SK-N-SH (cell line): ENCODE measurements at regions not wholly inside any gene's neighbourhood (a gene's known extent, or its start where the extent isn't known, plus 50 kb on each side); places are given as distances from the start of the nearest gene placed in this dataset.

Experiments used
- CTCF ChIA-PET: fragments of 300-600, 350-600 bp; formaldehyde crosslinking; extraction: SDS; loops from one replicate; lab custom pipeline; 2021; lab: Yijun Ruan, JAX
- POLR2A ChIA-PET: fragments of 350-600 bp; sonication (Branson Sonifier 250); formaldehyde crosslinking; extraction: SDS; loops from one replicate; lab custom pipeline; 2020; ENCODE audit warnings: antibody characterized with exemption, inconsistent platforms; lab: Yijun Ruan, JAX
- DNase-seq: peaks from one replicate; pipeline ENCODE4 v3.0.0; 2012
- H2AFZ ChIP-seq: fragments of 200-600 bp; sonication (generic); 2 replicates; pipeline ENCODE4 v1.8.1; 2016; ENCODE audit warnings: antibody characterized with exemption, mild to moderate bottlenecking, low read depth
- H3F3A ChIP-seq: fragments of 200-600 bp; sonication (generic); replicated peaks from 2 replicates; pipeline ENCODE3; 2016; ENCODE audit warnings: antibody characterized with exemption, mild to moderate bottlenecking; ENCODE audit not compliant: insufficient read depth
- H3K27ac ChIP-seq, 2 experiments: fragments of 200-500 bp in 1 of 2; fragments of 200-600 bp in 1 of 2; sonication (Bioruptor generic) in 1 of 2; sonication (generic), shearing (Covaris generic) in 1 of 2; 2 replicates each; pipeline versions ENCODE4 v1.5.1 to v1.6.1; 2014 to 2016; ENCODE audit warnings: low read depth in 2 of 2, inconsistent platforms in 1 of 2, low read length in 1 of 2, mild to moderate bottlenecking in 1 of 2, mixed read lengths in 1 of 2
- H3K27me3 ChIP-seq: fragments of 200-600 bp; sonication (generic), shearing (Covaris generic); 2 replicates; pipeline ENCODE4 v1.6.1; 2016; ENCODE audit warnings: mixed run types; ENCODE audit not compliant: insufficient read depth
- H3K36me3 ChIP-seq, 2 experiments: fragments of 200-500 bp in 1 of 2; fragments of 200-600 bp in 1 of 2; sonication (Bioruptor generic) in 1 of 2; sonication (generic) in 1 of 2; replicated peaks in 1 of 2; 2 replicates each; pipeline versions ENCODE3 to v1.5.1; 2014 to 2016; ENCODE audit warnings: low read length in 1 of 2, mild to moderate bottlenecking in 1 of 2; ENCODE audit not compliant: insufficient read depth in 2 of 2, control insufficient read depth in 1 of 2
- H3K4me1 ChIP-seq, 2 experiments: fragments of 200-500 bp in 1 of 2; fragments of 200-600 bp in 1 of 2; sonication (Bioruptor generic) in 1 of 2; sonication (generic), shearing (Covaris generic) in 1 of 2; 2 replicates each; pipeline versions ENCODE4 v1.5.1 to v1.6.1; 2014 to 2016; ENCODE audit warnings: low read depth in 1 of 2, low read length in 1 of 2, mixed run types in 1 of 2; ENCODE audit not compliant: insufficient read depth in 2 of 2, control insufficient read depth in 1 of 2
- H3K4me2 ChIP-seq: fragments of 200-600 bp; sonication (generic), shearing (Covaris generic); 2 replicates; pipeline ENCODE4 v1.6.1; 2017; ENCODE audit warnings: mixed run types
- H3K4me3 ChIP-seq, 2 experiments: fragments of 200-500 bp in 1 of 2; fragments of 200-600 bp in 1 of 2; sonication (Bioruptor generic) in 1 of 2; sonication (generic), shearing (Covaris generic) in 1 of 2; 2 replicates each; pipeline versions ENCODE4 v1.5.1 to v1.8.1; 2014 to 2016; ENCODE audit warnings: low read depth in 2 of 2, inconsistent platforms in 1 of 2, low read length in 1 of 2, mild to moderate bottlenecking in 1 of 2, mixed read lengths in 1 of 2, moderate library complexity in 1 of 2
- H3K79me2 ChIP-seq: fragments of 200-600 bp; sonication (generic); 2 replicates; pipeline ENCODE4 v1.8.1; 2017; ENCODE audit warnings: mild to moderate bottlenecking; ENCODE audit not compliant: insufficient read depth
- H3K9ac ChIP-seq: fragments of 200-600 bp; sonication (generic); 2 replicates; pipeline ENCODE4 v1.6.1; 2017; ENCODE audit warnings: mixed run types
- H3K9me2 ChIP-seq: fragments of 200-600 bp; sonication (generic); 2 replicates; pipeline ENCODE4 v1.6.1; 2017; ENCODE audit warnings: mixed run types
- H3K9me3 ChIP-seq: fragments of 200-600 bp; sonication (generic); 2 replicates; pipeline ENCODE4 v1.6.1; 2017; ENCODE audit warnings: mixed run types, mild to moderate bottlenecking, moderate library complexity
- H4K20me1 ChIP-seq: fragments of 200-600 bp; sonication (generic); 2 replicates; pipeline ENCODE4 v1.6.1; 2017; ENCODE audit warnings: mild to moderate bottlenecking, mixed run types; ENCODE audit not compliant: insufficient read depth
- CHD2 ChIP-seq: fragments of 150-350 bp; IDR thresholded peaks from 2 replicates; pipeline ENCODE4 v1.6.1; 2018; ENCODE audit warnings: low read length; ENCODE audit not compliant: partially characterized antibody
- ELF1 ChIP-seq: IDR thresholded peaks from 2 replicates; pipeline ENCODE4 v1.4.0; 2012
- FOSL2 ChIP-seq: IDR thresholded peaks from 2 replicates; pipeline ENCODE4 v1.4.0; 2012; ENCODE audit warnings: low read depth, mild to moderate bottlenecking, moderate library complexity, borderline replicate concordance
- FOXJ3 ChIP-seq: sonication (generic); formaldehyde crosslinking; IDR thresholded peaks from 2 replicates; pipeline ENCODE4 v1.5.1; 2020; ENCODE audit warnings: mild to moderate bottlenecking, missing genetic modification reagents
- FOXM1 ChIP-seq: IDR thresholded peaks from 2 replicates; pipeline ENCODE4 v1.4.0; 2012; ENCODE audit warnings: low read depth, mild to moderate bottlenecking
- GATA2 ChIP-seq: sonication (generic); formaldehyde crosslinking; IDR thresholded peaks from 2 replicates; pipeline ENCODE4 v1.5.0; 2020; ENCODE audit warnings: mild to moderate bottlenecking, missing genetic modification reagents
- JUND ChIP-seq: IDR thresholded peaks from 2 replicates; pipeline ENCODE4 v1.4.0; 2012
- MEF2A ChIP-seq: IDR thresholded peaks from 2 replicates; pipeline ENCODE4 v1.4.0; 2012; ENCODE audit warnings: low read depth, borderline replicate concordance
- NFIC ChIP-seq: IDR thresholded peaks from 2 replicates; pipeline ENCODE4 v1.4.0; 2012; ENCODE audit warnings: borderline replicate concordance
- POLR2AphosphoS5 ChIP-seq: IDR thresholded peaks from 2 replicates; pipeline ENCODE4 v1.6.1; 2012; ENCODE audit warnings: low read depth, low read length
- RAD21 ChIP-seq: IDR thresholded peaks from 2 replicates; pipeline ENCODE4 v1.6.1; 2012; ENCODE audit warnings: mild to moderate bottlenecking, low read length
- RFX5 ChIP-seq: IDR thresholded peaks from 2 replicates; pipeline ENCODE4 v1.6.1; 2012; ENCODE audit warnings: mild to moderate bottlenecking, improper control_type of control experiment, low read length
- RXRA ChIP-seq: IDR thresholded peaks from 2 replicates; pipeline ENCODE4 v1.4.0; 2012; ENCODE audit warnings: low read depth, mild to moderate bottlenecking, borderline replicate concordance
- SMC3 ChIP-seq: IDR thresholded peaks from 2 replicates; pipeline ENCODE4 v1.6.1; 2012; ENCODE audit warnings: low read depth, low read length, improper control_type of control experiment
- TCF12 ChIP-seq: IDR thresholded peaks from 2 replicates; pipeline ENCODE4 v1.4.0; 2012
- TEAD4 ChIP-seq: IDR thresholded peaks from 2 replicates; pipeline ENCODE4 v1.4.0; 2012; ENCODE audit warnings: mild to moderate bottlenecking, borderline replicate concordance; ENCODE audit not compliant: insufficient read depth
- YY1 ChIP-seq: IDR thresholded peaks from 2 replicates; pipeline ENCODE4 v1.4.0; 2012; ENCODE audit warnings: low read depth, mild to moderate bottlenecking
- WGBS: methylation state at CpG from one replicate; pipeline ENCODE4 v1.1.6; 2017; ENCODE audit warnings: low lambda C conversion rate; 5-methylcytosine and 5-hydroxymethylcytosine counted together
- TF ChIP-seq, protein P1 (sequence below): IDR thresholded peaks from 2 replicates; pipeline ENCODE4 v1.6.1; 2012; ENCODE audit warnings: mild to moderate bottlenecking, low read depth, low read length, moderate library complexity
- TF ChIP-seq, protein P2 (sequence below): IDR thresholded peaks from 2 replicates; pipeline ENCODE4 v1.4.0; 2012; ENCODE audit warnings: low read depth
- TF ChIP-seq, protein P3 (sequence below): fragments of 150-350 bp; IDR thresholded peaks from 2 replicates; pipeline ENCODE4 v1.6.1; 2016; ENCODE audit warnings: mild to moderate bottlenecking, low read depth, low read length

DNA sequence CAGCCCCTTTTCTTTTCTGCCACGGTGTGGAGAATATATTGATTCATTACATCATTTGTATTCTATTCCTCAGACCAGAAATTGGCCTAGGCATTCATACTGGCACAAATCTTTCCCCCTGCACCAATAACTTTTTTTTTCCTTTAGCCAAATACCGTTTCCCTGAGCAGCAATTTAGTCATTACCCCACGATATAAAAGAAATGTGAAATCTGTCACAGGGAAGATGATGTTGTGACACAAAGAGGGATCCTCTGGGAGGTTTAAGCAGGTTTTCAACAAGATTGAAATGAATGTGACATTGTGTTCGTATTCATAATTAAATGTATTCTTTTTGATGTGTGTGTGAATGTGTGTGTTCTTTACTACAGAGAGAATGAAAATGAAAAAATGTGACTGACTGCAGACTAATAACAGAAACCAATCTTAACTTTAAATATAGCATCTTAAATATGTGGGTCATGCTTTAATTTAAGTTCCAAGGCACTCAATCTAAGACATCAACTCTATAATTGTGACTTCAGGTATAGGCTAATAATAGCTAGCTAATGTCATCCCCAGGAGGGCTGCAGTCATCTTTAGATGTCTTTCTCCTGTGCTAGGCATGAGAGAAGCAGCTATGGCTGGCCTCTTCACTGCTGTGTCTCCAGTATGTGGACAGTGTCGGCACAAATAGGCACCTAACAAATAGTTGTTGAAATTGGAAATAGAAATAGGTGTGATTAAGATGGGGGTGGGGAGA, 177.7 kb downstream of the BTBD3 start:
- Histone ChIP-seq H3K36me3 (no peaks in the 10 kb centered on the region), H3K79me2 (no peaks in the 10 kb centered on the region), H3K9me2 (no peaks in the 10 kb centered on the region), H3K4me2 (no peak overlapping the region), H3K27me3 (no peaks in the 10 kb centered on the region), H3K4me1 (peaks cover 0 to 8% of the 10 kb centered on the region in 2 experiments; a peak in 1 of 4 replicates), H3K27ac (no peak overlapping the region), H2AFZ (no peak overlapping the region), H4K20me1 (no peaks in the 10 kb centered on the region), H3F3A (no peaks in the 10 kb centered on the region), H3K9ac (no peak overlapping the region), H3K4me3 (no peak overlapping the region), H3K9me3 (no peaks in the 10 kb centered on the region)
- CTCF ChIA-PET, result no interaction called here
- POLR2A ChIA-PET, result no interaction called here
- 6% methylated on average over 5 of the region's 5 CpGs for WGBS
- no peak for DNase-seq
- TF ChIP-seq FOXM1 (no peak), FOXJ3 (CRISPR knock-in tag) (no peak), RFX5 (no peak)

DNA sequence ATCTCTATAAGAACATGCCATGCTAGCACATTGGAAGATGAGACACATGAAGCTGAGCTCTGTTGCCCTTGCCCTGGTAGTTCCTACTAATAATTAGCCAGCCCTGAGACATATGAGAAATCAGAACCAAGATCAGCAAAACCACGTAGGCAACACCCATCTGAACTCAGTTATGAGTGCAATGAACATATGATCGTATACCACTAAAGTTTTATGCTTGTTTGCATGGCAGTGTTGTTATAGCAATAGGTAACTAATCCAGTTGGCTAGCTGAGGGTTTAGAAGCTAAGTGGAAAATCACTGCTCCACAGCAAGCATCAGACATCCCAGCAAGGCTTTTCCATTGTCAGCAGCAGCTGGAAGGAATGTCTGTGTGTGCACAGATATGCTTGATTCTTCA, 180.7 kb downstream of the BTBD3 start:
- no peaks in the 10 kb centered on the region for H3F3A ChIP-seq
- POLR2A ChIA-PET, result no interaction called here
- H3K36me3 ChIP-seq, result no peaks in the 10 kb centered on the region
- no peak overlapping the region for H2AFZ ChIP-seq
- TF ChIP-seq NFIC, result no peak
- TF ChIP-seq, all 33 proteins: peak for 0
- H3K9ac ChIP-seq, result no peak overlapping the region
- H3K27ac ChIP-seq, result no peak overlapping the region
- H3K79me2 ChIP-seq, result no peaks in the 10 kb centered on the region
- H3K4me3 ChIP-seq, result no peak overlapping the region
- H4K20me1 ChIP-seq, result no peaks in the 10 kb centered on the region
- H3K9me3 ChIP-seq, result no peaks in the 10 kb centered on the region
- CTCF ChIA-PET, result no interaction called here
- H3K4me2 ChIP-seq, result no peak overlapping the region
- H3K9me2 ChIP-seq, result no peaks in the 10 kb centered on the region
- 27% methylated on average over 2 of the region's 2 CpGs for WGBS
- no peak for DNase-seq
- H3K27me3 ChIP-seq, result no peaks in the 10 kb centered on the region
- H3K4me1 ChIP-seq, result no peaks in the 10 kb centered on the region

DNA sequence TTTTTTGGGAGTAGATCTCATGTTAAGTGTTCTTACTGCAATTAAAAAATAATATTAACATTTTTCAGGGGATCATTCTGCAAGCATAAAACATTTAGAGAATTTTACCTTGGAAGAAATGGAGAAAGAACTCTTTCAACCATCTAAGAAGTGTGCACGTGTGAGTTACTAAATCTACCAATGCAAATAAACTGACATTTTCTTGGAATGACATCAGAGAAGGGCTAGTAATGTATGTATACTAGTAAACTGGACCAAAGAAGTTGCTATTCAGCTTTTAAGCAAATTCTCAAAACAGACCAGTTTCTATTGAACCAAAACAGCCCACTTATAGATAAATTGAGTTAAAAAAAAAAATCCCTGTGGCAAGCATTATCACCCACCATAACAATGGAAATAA, 191.2 kb downstream of the BTBD3 start:
- no peak overlapping the region for H3K4me2 ChIP-seq
- H3K4me1 ChIP-seq, result no peaks in the 10 kb centered on the region
- H3K9me2 ChIP-seq, result no peaks in the 10 kb centered on the region
- no peak overlapping the region for H3K4me3 ChIP-seq
- no peak overlapping the region for H3K27ac ChIP-seq
- H3K9me3 ChIP-seq, result no peaks in the 10 kb centered on the region; the same call in 1 of the 2 replicates
- no peak overlapping the region for H2AFZ ChIP-seq
- no peaks in the 10 kb centered on the region for H3K79me2 ChIP-seq
- no peaks in the 10 kb centered on the region for H3K27me3 ChIP-seq
- no peak for DNase-seq
- 28% methylated on average over 1 of the region's 1 CpG for WGBS
- POLR2A ChIA-PET, result no interaction called here
- no peaks in the 10 kb centered on the region for H3K36me3 ChIP-seq
- CTCF ChIA-PET, result no interaction called here
- no peak overlapping the region for H3K9ac ChIP-seq
- no peaks in the 10 kb centered on the region for H3F3A ChIP-seq
- H4K20me1 ChIP-seq, result no peaks in the 10 kb centered on the region
- TF ChIP-seq TCF12, result no peak
- TF ChIP-seq TEAD4, result no peak
- TF ChIP-seq, protein P1, sequence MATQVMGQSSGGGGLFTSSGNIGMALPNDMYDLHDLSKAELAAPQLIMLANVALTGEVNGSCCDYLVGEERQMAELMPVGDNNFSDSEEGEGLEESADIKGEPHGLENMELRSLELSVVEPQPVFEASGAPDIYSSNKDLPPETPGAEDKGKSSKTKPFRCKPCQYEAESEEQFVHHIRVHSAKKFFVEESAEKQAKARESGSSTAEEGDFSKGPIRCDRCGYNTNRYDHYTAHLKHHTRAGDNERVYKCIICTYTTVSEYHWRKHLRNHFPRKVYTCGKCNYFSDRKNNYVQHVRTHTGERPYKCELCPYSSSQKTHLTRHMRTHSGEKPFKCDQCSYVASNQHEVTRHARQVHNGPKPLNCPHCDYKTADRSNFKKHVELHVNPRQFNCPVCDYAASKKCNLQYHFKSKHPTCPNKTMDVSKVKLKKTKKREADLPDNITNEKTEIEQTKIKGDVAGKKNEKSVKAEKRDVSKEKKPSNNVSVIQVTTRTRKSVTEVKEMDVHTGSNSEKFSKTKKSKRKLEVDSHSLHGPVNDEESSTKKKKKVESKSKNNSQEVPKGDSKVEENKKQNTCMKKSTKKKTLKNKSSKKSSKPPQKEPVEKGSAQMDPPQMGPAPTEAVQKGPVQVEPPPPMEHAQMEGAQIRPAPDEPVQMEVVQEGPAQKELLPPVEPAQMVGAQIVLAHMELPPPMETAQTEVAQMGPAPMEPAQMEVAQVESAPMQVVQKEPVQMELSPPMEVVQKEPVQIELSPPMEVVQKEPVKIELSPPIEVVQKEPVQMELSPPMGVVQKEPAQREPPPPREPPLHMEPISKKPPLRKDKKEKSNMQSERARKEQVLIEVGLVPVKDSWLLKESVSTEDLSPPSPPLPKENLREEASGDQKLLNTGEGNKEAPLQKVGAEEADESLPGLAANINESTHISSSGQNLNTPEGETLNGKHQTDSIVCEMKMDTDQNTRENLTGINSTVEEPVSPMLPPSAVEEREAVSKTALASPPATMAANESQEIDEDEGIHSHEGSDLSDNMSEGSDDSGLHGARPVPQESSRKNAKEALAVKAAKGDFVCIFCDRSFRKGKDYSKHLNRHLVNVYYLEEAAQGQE, result no peak
- no peak for TF ChIP-seq YY1
- TF ChIP-seq FOXJ3 (CRISPR knock-in tag), result no peak
- no peak for TF ChIP-seq GATA2 (CRISPR knock-in tag)
- TF ChIP-seq JUND, result no peak
- TF ChIP-seq, protein P2, sequence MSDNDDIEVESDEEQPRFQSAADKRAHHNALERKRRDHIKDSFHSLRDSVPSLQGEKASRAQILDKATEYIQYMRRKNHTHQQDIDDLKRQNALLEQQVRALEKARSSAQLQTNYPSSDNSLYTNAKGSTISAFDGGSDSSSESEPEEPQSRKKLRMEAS, result no peak
- no peak for TF ChIP-seq RFX5
- TF ChIP-seq ELF1, result no peak
- TF ChIP-seq RAD21, result no peak
- TF ChIP-seq, protein P3, sequence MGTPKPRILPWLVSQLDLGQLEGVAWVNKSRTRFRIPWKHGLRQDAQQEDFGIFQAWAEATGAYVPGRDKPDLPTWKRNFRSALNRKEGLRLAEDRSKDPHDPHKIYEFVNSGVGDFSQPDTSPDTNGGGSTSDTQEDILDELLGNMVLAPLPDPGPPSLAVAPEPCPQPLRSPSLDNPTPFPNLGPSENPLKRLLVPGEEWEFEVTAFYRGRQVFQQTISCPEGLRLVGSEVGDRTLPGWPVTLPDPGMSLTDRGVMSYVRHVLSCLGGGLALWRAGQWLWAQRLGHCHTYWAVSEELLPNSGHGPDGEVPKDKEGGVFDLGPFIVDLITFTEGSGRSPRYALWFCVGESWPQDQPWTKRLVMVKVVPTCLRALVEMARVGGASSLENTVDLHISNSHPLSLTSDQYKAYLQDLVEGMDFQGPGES, result no peak
- TF ChIP-seq RXRA, result no peak
- TF ChIP-seq MEF2A, result no peak
- TF ChIP-seq POLR2AphosphoS5, result no peak
- TF ChIP-seq FOSL2, result no peak
- TF ChIP-seq SMC3, result no peak
- TF ChIP-seq CHD2, result no peak
